HG03520 (cell line): ENCODE measurements at regions not wholly inside any gene's neighbourhood (a gene's known extent, or its start where the extent isn't known, plus 50 kb on each side); places are given as distances from the start of the nearest gene placed in this dataset.
"Not testable (repeated sequence)": the region's sequence is repeated elsewhere in the genome, so short reads cannot be mapped to it uniquely, and the experiment has no call there.

ENCODE experiments used
- ATAC-seq: cut with Tn5 transposase; IDR thresholded peaks from one replicate; pipeline ENCODE4 v1.9.1; 2021; ENCODE audit warnings: mild to moderate bottlenecking, moderate library complexity; ENCODE audit not compliant: unreplicated experiment

DNA sequence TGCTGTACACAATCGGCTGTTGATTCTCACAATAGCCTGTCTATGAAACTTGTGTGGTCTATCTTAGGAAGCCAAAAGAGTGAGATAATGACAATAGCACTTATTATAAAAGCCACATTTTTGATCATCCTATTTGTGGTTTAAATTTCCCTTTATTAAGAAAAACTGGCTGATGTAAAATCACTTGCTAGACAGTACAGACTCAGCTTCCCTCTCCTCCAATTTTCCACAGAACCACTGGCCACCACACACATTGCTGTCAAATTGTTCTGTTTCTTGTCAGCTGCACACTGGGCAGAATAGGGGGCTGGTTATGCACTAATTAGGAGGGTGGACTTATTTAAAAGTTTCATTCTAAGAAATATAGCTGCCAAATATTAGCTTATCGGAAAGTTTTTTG is 425.9 kb downstream of the EPHA3 start:
- ATAC-seq = no peak

DNA sequence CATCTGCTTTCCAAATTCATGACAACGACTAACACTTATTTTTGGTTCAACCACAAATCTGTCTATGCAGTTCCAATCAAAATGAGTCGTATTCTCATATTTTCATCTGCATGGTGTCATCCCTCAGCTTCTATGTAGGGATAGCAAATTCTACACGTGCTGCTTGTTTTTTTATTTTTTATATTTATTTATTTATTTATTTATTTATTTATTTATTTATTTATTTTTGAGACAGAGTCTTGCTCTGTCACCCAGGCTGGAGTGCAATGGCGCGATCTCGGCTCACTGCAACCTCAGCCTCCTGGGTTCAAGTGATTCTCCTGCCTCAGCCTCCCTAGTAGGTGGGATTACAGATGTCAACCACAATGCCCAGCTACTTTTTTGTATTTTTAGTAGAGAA is 447.2 kb downstream of the EPHA3 start:
- not testable (repeated sequence) for ATAC-seq

GRCh38 chr3:89558711-89559110 is 451.3 kb downstream of the EPHA3 start:
- ATAC-seq = no peak

GRCh38 chr3:89560568-89560967 is 453.1 kb downstream of the EPHA3 start:
- ATAC-seq = no peak

GRCh38 chr3:89562373-89562772 is 455.0 kb downstream of the EPHA3 start:
- ATAC-seq = no peak

DNA sequence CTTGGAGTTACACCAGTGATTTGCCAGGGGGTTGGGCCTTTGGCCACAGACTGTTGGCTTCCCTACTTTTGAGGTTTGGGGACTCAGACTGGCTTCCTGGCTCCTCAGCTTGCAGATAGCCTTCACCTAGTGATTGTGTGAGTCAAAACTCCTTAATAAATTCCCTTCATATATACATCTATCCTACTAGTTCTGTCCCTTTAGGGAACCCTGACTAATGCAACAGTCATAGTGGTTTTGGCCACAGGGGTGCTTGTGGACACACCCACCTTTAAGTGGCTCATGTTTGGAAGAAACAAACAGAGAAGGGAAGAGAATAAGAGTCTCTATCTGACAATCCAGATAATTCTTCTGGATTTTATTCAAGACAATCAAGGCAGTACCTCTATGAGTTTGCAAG is 457.7 kb downstream of the EPHA3 start:
- no peak for ATAC-seq

GRCh38 chr3:89570465-89570864 is 463.0 kb downstream of the EPHA3 start:
- no peak for ATAC-seq

DNA sequence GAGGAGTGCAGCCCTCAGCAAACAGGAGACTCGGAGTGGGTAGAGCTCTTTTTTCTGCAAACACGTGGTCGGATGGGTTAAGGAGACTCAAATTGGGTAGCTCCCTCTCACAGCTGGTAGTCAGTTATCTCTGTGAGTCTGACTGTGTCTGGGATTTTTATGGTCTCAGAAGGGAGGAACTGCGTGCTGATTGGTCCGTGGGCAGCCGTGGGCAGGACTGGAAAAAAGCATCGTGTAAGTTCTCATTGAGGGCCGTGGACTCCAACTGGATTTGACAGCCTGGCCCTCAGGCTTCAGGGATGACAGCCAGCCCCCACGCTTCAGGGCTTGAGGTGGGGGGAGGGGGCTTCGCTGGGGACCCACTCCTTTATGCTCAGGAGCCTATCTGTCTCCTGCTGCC is 463.9 kb downstream of the EPHA3 start:
- ATAC-seq = no peak

GRCh38 chr3:89571707-89572106 is 464.3 kb downstream of the EPHA3 start:
- ATAC-seq = no peak

- ATAC-seq = no peak
Observed at GRCh38 chr3:89572261-89572660, 464.8 kb downstream of the EPHA3 start.

DNA sequence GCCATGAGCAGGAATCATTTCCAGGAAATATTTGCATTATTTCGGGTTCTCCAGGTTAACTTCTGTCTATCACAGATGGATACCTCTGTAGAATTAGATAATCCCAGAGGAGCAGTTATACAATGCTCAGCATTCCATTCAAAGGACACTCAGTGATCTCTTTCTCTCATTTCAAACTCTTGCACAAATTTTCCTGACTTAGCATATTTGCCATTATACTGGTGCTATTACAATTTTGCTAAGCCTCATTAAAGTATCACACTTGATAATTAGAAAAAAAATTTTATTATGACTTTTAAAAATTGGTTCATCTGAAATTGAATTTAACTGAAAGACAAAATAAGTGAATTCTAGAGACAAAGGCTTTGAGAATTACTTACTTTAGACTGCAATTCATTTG is 469.0 kb downstream of the EPHA3 start:
- no peak for ATAC-seq

DNA sequence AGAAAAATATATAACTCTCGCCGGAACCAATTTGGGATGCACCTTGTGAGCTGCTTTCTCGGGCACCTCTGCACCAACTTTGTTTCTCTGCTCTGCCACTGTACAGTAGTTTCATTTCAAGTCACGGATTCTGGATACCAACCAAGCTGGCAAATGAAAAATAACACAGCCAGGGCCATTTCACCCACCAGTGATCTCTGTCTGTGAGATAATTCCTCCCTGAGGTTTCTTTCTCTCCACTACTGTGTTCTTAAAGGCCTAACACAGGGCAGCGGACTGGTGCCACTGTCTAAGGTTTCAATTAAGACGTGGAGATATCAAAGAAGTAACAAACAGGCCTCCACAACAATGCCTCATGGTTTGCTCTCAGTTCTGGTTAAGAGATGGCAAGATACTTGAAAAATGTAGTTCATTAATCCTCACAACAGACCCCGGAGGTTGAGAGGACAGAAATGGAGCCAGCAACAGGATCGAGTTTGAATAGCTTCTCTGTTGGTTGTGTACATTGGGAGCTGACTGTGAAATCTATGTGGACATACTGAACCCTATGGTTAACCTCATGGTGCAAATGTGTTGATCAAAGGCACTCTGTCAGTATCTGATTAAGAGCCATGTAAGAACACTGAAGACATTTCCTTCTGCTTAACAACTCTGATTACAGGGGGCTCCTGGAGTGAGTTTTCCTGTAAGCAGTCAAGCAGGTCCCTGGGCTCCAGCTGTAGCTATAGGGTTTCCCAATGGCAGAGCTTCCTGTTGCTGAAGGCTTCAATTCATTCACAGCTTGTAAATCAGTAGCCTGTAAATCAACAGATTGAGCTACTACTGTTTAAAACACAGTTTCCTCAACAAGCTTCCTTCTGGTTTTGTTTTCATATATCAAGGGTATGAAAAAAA is 470.5 kb downstream of the EPHA3 start:
- no peak for ATAC-seq

- no peak for ATAC-seq
Observed at GRCh38 chr3:89580859-89581258, 473.4 kb downstream of the EPHA3 start.

DNA sequence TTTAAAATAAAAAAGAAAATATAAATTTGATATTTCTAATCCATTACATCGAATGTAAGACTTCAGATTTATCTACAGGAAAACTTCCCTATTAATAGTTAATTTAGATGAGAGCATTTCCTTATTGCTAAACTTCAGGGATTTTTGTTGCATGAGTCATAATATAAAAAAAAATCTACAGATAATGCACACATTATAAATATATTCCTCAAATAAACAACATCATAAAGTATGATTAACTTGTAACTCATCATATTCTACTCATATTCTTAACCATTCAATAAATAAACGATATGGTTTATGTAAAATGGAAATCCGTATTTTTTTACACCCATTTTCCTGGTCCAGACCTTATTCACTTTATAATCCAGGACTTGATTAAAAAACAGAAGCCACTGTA is 477.0 kb downstream of the EPHA3 start:
- no peak for ATAC-seq

DNA sequence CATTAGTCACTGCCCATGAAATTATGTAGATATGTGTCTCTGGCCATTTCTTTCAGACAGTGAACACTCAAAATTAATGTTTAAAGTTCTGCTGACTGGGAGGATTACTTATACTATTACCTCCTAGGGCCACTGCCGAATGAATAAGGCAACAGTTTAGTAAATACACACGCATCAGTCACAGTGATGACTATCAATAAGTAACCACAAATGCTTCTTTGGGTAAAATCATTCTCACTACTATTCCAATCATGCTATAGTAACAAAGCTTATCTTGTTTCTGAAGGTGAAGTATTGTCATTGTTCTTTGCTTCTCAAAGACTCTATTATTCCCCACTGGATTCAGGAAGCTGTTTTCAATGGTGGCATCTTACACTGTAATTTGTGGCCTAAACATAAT is 478.8 kb downstream of the EPHA3 start:
- ATAC-seq = no peak

- no peak for ATAC-seq
Observed at GRCh38 chr3:89586676-89587075, 479.3 kb downstream of the EPHA3 start.

DNA sequence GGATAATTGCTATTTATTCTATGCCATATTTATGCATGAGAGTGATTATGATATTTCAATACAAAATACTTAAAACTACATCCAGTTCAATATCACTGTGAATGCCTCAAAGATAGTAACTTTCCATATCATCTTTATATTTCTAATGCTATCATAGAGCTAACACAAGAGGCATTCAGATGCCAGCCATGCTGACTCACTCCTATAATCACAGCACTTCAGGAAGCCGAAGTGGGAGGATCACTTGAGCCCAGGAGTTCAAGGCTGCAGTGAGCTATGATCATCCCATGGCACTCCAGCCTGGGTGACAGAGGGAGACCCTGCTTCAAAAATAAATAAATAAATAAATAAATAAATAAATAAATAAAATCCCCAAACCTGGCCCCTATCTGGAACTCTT is 498.7 kb downstream of the EPHA3 start:
- no peak for ATAC-seq

- ATAC-seq = no peak
Observed at GRCh38 chr3:89612027-89612426, 504.6 kb downstream of the EPHA3 start.

GRCh38 chr3:89613241-89613640 is 505.8 kb downstream of the EPHA3 start:
- ATAC-seq = no peak

- no peak for ATAC-seq
Observed at GRCh38 chr3:89617706-89618105, 510.3 kb downstream of the EPHA3 start.

GRCh38 chr3:89619263-89619662 is 511.8 kb downstream of the EPHA3 start:
- ATAC-seq = no peak

DNA sequence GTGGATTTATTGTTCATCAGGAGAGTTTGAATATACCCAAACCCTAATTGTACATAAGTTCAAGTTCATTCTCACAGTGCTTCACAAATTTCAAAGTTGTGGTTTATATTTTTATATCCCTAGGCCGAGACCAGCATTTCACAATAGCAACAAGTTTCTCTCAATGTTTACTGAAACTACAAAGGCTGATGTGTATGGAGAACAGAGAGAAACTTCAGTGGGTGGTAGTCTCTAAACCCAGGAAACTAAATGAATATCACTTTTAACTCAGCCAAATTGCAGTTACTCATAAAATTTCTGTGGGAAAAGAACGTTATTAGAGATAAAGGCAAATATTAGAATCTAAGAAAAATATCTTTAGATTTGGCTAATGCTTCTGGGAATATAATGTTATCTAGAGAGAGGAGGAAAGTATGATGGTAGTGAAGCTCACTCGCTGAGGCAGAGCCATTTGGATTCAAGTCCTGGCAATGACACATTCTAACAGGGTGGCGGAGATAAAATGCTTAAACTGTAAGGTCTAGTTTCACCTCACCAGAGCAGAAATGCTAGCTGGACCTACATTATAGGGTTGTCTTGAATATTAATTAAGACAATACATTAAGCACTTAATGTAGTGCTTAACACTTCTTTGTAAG is 514.8 kb downstream of the EPHA3 start:
- no peak for ATAC-seq
